HG02798 (cell line): ENCODE measurements at regions not wholly inside any gene's neighbourhood (a gene's known extent, or its start where the extent isn't known, plus 50 kb on each side); places are given as distances from the start of the nearest gene placed in this dataset.
"Not testable (repeated sequence)": the region's sequence is repeated elsewhere in the genome, so short reads cannot be mapped to it uniquely, and the experiment has no call there.

ENCODE experiments used
- ATAC-seq: cut with Tn5 transposase; IDR thresholded peaks from one replicate; pipeline ENCODE4 v1.9.1; 2021; ENCODE audit warnings: mild to moderate bottlenecking; ENCODE audit not compliant: unreplicated experiment, poor library complexity

- ATAC-seq, result no peak
These were observed 161.9 kb upstream of the GALNT2 start for GRCh38 chr1:229905031-229905545.

DNA sequence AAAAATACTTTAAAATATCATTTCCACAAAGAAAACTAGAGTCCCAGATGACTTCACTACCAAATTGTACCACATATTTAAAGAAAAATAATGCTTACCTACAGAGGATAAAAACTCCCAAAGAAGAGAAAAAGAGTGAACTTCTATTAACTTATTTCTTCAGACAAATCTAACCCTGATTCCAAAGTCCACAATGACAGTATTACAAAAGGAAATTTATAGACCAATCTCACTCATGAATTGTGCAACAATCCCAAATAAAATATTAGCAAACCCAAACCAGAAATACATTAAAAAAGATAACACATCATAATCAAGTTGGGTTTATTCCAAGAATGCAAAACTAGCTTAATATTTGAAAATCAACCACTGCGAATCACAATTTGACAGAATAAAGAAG, 161.4 kb upstream of the GALNT2 start:
- no peak for ATAC-seq

DNA sequence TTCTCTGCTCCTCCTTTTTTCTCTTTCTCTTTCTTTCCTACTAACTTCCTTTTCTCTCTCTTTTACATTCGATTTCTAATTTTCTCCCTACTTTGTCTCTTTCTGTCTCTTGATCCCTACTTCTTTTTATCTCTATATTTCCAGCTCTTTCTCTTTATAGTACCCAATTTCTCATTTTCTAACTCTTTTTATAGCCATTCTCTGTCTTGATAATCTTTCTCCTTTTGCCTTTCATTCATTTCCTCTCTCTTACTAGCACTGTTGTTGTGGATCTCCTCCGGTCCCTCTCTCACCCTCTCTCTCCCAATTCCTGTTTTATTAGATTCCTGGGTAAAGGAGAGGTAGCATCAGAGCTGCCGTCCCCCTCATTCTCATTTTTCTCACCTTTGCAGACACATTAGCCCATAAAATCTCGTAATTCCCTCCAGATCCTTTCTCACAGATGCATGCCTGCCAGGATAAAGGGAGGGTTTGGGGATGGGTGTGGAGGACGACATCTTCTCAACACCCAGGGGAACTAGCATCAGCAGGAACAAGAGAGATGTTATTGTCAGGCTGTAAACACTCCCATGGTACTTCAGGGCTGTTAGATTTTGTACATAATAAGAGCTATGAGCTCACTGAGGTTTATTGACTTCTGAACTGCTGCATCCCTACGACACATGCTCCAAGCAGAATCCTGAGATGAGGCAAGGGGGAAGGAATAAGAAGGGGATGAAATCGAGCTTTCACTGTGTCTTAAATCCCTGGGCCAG, 159.0 kb upstream of the GALNT2 start:
- no peak for ATAC-seq

GRCh38 chr1:229908689-229909088, 158.3 kb upstream of the GALNT2 start:
- ATAC-seq, result no peak

- no peak for ATAC-seq
These were observed 153.5 kb upstream of the GALNT2 start for GRCh38 chr1:229913489-229913888.

GRCh38 chr1:229919488-229919887, 147.6 kb upstream of the GALNT2 start:
- not testable (repeated sequence) for ATAC-seq

GRCh38 chr1:229920683-229921082, 146.4 kb upstream of the GALNT2 start:
- no peak for ATAC-seq

GRCh38 chr1:229922249-229922648, 144.8 kb upstream of the GALNT2 start:
- no peak for ATAC-seq

- ATAC-seq, result no peak
These were observed 142.4 kb upstream of the GALNT2 start for GRCh38 chr1:229924639-229925038.

- ATAC-seq, result no peak
These were observed 138.3 kb upstream of the GALNT2 start for GRCh38 chr1:229928767-229929166.

- ATAC-seq, result not testable (repeated sequence)
These were observed 135.3 kb upstream of the GALNT2 start for GRCh38 chr1:229931751-229932150.

GRCh38 chr1:229935157-229935556, 131.9 kb upstream of the GALNT2 start:
- ATAC-seq, result not testable (repeated sequence)

- no peak for ATAC-seq
These were observed 128.5 kb upstream of the GALNT2 start for GRCh38 chr1:229938551-229938950.

DNA sequence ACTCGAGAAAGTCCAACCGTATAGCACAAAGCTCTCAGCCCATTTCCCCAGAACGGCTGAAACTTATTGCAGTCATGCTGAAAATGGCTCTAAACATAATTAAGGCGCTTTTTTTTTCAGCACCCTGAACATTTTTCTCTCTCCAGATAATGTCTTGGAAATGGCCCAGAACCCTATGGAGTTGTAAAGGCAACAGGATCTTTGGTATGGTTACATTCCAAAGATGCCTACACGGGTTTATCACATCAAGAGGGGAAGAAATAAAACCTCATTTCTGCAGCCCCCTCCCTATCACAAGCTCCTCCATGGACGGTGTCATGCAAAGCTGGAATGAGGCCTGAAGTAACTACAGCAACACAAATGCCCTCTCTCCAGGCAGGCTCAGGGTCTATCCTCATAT, 126.4 kb upstream of the GALNT2 start:
- no peak for ATAC-seq

GRCh38 chr1:229941160-229941559, 125.9 kb upstream of the GALNT2 start:
- no peak for ATAC-seq

DNA sequence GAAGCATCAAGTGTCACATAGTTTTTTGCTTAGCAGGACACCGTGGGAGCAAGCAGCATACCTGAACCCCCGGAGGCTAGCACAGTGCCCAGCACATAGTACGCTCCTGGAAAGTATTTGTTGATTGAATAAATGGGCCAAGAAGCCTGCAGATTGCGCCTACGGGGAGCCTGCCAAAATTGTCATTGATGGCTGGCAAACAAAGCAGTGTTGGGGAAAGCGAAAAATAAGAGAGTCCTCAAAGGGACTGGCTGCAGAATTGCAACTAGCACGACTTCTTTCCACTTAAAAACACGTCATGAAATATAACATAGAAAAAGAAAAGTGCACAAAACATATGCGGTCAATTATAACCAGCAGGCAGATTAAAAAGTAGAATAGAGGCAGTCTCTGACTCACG, 125.2 kb upstream of the GALNT2 start:
- ATAC-seq, result no peak

DNA sequence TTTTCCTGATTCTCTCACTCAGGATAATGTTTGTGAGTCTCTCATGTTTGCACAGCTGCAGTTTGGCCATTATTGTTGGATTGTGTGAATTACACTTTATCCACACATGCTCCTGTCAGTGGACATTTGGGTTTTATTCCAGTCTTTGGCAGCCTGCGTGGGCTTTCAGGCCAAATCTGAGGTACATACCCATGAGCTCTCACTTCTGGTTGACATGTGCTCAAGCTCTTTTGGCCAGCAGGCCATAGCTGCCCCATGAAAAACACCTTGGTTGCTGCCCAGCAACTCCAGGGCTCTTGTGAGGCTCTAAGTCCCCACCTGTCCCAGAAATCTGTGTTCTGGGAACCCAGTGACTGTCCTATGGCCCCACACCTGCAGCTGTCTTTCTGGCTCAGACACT, 124.5 kb upstream of the GALNT2 start:
- ATAC-seq, result no peak

GRCh38 chr1:229943148-229943714, 123.8 kb upstream of the GALNT2 start:
- ATAC-seq, result no peak

DNA sequence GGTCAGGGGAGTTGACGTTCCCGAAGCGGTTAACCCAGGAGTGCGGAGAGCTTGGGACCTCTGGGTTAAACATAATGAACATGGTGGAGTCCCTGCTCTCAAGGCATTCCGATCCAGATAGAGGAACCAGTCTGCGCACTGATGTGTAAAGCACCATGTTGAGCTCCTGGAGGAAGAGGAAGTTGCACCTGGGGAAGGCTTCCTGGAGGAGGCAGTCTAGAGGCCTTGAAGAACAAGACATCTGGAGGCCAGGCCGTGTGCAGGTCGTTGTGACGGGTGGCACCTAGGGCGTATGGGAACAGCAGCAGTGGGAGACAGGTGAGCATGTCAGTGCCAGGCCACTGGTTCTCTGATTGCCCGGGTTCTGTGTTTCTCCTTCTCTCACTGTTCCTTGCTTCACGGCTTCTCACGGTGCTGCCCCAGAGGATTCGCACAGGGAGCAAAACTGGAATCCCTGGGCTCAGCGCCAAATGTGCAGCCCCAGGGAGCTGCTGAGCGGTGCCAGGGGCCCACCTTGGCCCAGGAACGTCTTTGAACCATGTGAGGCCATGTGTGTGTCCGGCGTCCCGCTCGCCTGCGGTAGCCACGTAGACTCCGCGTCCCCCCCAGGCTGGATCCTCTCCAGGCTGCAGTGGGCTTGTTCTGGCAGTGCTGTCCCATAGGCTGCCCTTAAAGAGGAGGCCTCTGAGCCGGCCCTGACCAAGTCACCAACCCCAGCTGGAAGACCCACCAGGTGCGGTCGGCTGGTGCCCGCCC, 122.9 kb upstream of the GALNT2 start:
- ATAC-seq, result no peak

DNA sequence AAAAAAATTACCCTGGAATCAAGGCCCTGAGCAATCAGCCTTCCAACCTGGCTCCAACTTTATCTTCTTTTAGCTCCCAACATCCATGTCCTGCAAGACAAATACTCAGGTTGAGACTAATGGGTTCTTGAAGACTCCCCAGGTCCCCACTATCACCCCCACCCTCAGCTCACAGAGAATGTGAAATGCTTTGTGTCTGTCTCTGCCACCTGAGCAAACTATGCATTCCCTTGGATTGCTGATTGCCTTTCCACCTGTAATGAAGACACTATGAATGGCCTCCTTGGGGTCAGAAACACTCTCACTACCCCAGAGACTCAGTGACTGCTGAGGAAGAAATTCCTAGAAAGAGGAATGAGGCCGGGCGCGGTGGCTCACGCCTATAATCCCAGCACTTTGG, 121.2 kb upstream of the GALNT2 start:
- ATAC-seq, result no peak

GRCh38 chr1:229947968-229948367, 119.1 kb upstream of the GALNT2 start:
- no peak for ATAC-seq
